NCI-H345 (cell line): ENCODE measurements at regions not wholly inside any gene's neighbourhood (a gene's known extent, or its start where the extent isn't known, plus 50 kb on each side); places are given as distances from the start of the nearest gene placed in this dataset.
A peak's percentile ranks its signal among the peaks of the same experiment; 100 is the strongest.

Experiments used
- DNase-seq: peaks from one replicate; lab custom pipeline; 2025; lab: John Stamatoyannopoulos, UW

- DNase-seq, result no peak
These were observed 176.2 kb downstream of the CYLD start for GRCh38 chr16:50917950-50918703.

GRCh38 chr16:50916040-50916439, 174.2 kb downstream of the CYLD start:
- DNase-seq, result no peak

GRCh38 chr16:50915120-50915519, 173.2 kb downstream of the CYLD start:
- DNase-seq, result no peak

GRCh38 chr16:50910736-50911100, 168.8 kb downstream of the CYLD start:
- DNase-seq, result no peak

- DNase-seq, result no peak
These were observed 168.2 kb downstream of the CYLD start for GRCh38 chr16:50909831-50910735.

GRCh38 chr16:50908468-50908867, 166.6 kb downstream of the CYLD start:
- no peak for DNase-seq

- no peak for DNase-seq
These were observed 164.6 kb downstream of the CYLD start for GRCh38 chr16:50906454-50906853.

- no peak for DNase-seq
These were observed 160.6 kb downstream of the CYLD start for GRCh38 chr16:50902457-50902856.

GRCh38 chr16:50901062-50901461, 159.2 kb downstream of the CYLD start:
- no peak for DNase-seq

- no peak for DNase-seq
These were observed 158.6 kb downstream of the CYLD start for GRCh38 chr16:50900391-50900942.

GRCh38 chr16:50899951-50900350, 158.1 kb downstream of the CYLD start:
- DNase-seq, result peak; percentile 77

GRCh38 chr16:50889746-50890145, 147.9 kb downstream of the CYLD start:
- DNase-seq, result no peak

- DNase-seq, result no peak
These were observed 147.4 kb downstream of the CYLD start for GRCh38 chr16:50889276-50889675.

GRCh38 chr16:50888486-50889261, 146.8 kb downstream of the CYLD start:
- no peak for DNase-seq

GRCh38 chr16:50887500-50888298, 145.8 kb downstream of the CYLD start:
- DNase-seq, result no peak

- no peak for DNase-seq
These were observed 142.4 kb downstream of the CYLD start for GRCh38 chr16:50884066-50884860.

GRCh38 chr16:50881956-50882355, 140.1 kb downstream of the CYLD start:
- no peak for DNase-seq

- DNase-seq, result no peak
These were observed 139.5 kb downstream of the CYLD start for GRCh38 chr16:50881331-50881830.

GRCh38 chr16:50880926-50881325, 139.0 kb downstream of the CYLD start:
- no peak for DNase-seq
